D721Med (cell line): ENCODE measurements at regions not wholly inside any gene's neighbourhood (a gene's known extent, or its start where the extent isn't known, plus 50 kb on each side); places are given as distances from the start of the nearest gene placed in this dataset.

ENCODE experiments used
- DNase-seq: peaks from one replicate; pipeline ENCODE4 v3.0.0; 2011; ENCODE audit warnings: low spot score; ENCODE audit not compliant: insufficient read length
- FAIRE-seq: peaks from 2 replicates; lab custom pipeline; 2011; peaks lifted over from hg19 to GRCh38; lab: Jason Lieb, UNC
- CTCF ChIP-seq: IDR thresholded peaks from 2 replicates; pipeline ENCODE4 v1.5.1; 2012; ENCODE audit warnings: mild to moderate bottlenecking, control low read depth; ENCODE audit not compliant: insufficient read depth; ENCODE audit errors: missing control alignments

- no peak for FAIRE-seq
- TF ChIP-seq CTCF: no peak
- no peak for DNase-seq
These were observed 565.9 kb upstream of the CCDC54 start for GRCh38 chr3:106811376-106811775.

GRCh38 chr3:106813742-106814141 lies 563.5 kb upstream of the CCDC54 start:
- DNase-seq (no peak), FAIRE-seq (no peak)
- no peak for TF ChIP-seq CTCF

- DNase-seq (no peak), FAIRE-seq (no peak)
- TF ChIP-seq CTCF: no peak
These were observed 563.0 kb upstream of the CCDC54 start for GRCh38 chr3:106814231-106814630.

GRCh38 chr3:106816838-106817237 lies 560.4 kb upstream of the CCDC54 start:
- FAIRE-seq (no peak), DNase-seq (no peak)
- TF ChIP-seq CTCF: no peak

- no peak for DNase-seq
- no peak for FAIRE-seq
- TF ChIP-seq CTCF: no peak
These were observed 559.5 kb upstream of the CCDC54 start for GRCh38 chr3:106817706-106818105.

- FAIRE-seq (no peak), DNase-seq (no peak)
- no peak for TF ChIP-seq CTCF
These were observed 557.8 kb upstream of the CCDC54 start for GRCh38 chr3:106819440-106819839.

- FAIRE-seq (no peak), DNase-seq (no peak)
- TF ChIP-seq CTCF: no peak
These were observed 556.4 kb upstream of the CCDC54 start for GRCh38 chr3:106820726-106821362.
